ENCODE measurements at regions not wholly inside any gene's neighbourhood (a gene's known extent, or its start where the extent isn't known, plus 50 kb on each side); places are given as distances from the start of the nearest gene placed in this dataset.

- no peak for TF ChIP-seq EZH2 (IDR thresholded peaks at IDR 0.05; ENCODE audit: insufficient read depth, poor library complexity, severe bottlenecking)
- no peak for TF ChIP-seq EZH2phosphoT487 (IDR thresholded peaks at IDR 0.05; ENCODE audit: insufficient read depth, low read depth)
Observed at GRCh38 chr3:168889666-168890065, 773.8 kb downstream of the MECOM start.

All from GM23248 (cell line).